NCI-H82 (cell line): ENCODE measurements at regions not wholly inside any gene's neighbourhood (a gene's known extent, or its start where the extent isn't known, plus 50 kb on each side); places are given as distances from the start of the nearest gene placed in this dataset.
"Not testable (repeated sequence)": the region's sequence is repeated elsewhere in the genome, so short reads cannot be mapped to it uniquely, and the experiment has no call there.

ENCODE experiments used
- DNase-seq: peaks from one replicate; lab custom pipeline; 2025; lab: John Stamatoyannopoulos, UW

DNA sequence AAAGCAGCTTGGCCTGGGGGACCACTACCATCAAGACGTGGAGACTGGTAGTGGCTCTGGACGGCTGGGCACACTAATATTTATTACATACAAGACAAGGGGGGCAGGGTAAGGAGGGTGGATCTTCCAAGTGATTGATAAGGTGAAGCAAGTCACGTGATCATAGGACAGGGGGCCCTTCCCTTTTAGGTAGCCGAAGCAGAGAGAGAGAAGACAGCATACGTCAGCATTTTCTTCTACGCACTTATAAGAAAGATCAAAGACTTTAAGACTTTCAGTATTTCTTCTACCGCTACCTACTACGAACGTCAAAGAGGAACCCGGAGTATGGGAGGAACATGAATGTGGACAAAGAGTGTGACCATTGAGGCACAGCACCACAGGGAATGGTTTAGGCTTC lies 307.9 kb downstream of the RPIA start:
- no peak for DNase-seq

DNA sequence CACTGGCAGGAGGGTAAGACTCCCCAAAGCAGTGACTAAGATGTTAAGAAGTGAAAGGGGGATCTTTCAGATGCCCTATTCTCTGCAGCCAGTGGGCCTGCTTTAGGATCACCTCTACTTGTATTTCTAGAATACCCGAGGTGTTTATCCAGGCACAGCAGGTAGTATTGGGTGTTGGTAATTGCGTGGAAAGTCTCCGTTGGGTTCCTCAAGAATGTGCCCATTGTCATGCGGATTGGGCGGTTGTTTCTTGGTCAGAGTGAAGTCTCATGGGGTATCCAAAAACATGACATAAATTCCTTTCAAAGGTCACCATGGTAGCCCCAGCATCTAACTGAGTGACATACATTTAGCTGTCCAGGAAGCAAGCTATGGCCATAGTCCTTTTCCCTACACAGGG lies 308.8 kb downstream of the RPIA start:
- DNase-seq, result no peak

- not testable (repeated sequence) for DNase-seq
Observed at GRCh38 chr2:89004238-89004637, 312.8 kb downstream of the RPIA start.

GRCh38 chr2:89020566-89020965 lies 329.1 kb downstream of the RPIA start:
- not testable (repeated sequence) for DNase-seq

DNA sequence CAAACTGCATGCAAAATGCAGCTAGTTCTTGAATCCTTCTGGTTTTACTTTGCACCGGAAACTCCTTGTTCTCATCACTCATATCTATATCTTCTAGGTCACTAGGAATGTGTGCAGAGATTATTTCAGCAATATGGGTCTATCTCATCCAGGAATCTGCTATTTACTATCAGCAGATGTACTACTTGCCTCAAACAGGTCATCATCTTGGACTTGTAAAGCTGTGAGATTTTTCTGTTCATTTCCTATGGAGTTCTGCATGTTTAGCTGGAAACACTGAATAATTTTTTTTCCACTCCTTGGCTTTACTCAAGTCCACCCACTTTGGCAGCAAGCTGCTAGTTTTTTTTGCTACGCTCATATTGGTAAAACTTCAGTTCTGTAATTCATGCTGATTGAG lies 334.8 kb downstream of the RPIA start:
- not testable (repeated sequence) for DNase-seq

DNA sequence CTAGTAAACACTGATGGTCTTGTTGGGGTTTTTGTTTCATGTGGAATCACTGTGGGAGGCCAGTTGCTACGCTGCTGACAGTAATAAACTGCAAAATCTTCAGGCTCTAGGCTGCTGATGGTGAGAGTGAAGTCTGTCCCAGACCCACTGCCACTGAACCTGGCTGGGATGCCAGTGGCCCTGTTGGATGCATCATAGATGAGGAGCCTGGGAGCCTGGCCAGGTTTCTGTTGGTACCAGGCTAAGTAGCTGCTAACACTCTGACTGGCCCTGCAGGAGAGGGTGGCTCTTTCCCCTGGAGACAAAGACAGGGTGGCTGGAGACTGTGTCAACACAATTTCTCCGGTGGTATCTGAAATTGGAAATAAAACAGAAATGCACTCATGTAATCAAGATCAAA lies 335.6 kb downstream of the RPIA start:
- not testable (repeated sequence) for DNase-seq

DNA sequence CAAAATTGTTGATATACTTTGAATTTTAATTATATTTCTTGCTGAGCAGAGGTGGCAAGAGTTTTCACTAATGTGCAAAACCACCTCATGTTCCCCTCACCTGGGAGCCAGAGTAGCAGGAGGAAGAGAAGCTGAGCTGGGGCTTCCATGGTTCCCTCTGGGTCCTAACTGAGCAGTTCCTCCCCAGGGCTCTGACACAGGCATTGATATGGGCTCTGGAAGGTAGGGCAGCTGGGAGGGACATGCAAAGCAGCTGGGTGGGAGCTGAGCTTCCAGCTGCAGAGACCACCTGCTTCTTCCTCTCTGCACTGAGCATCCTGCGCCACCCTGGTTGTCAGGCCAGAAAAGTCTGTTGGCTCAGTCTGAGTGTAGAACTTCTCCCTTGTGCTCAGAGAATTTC lies 336.1 kb downstream of the RPIA start:
- DNase-seq, result not testable (repeated sequence)

DNA sequence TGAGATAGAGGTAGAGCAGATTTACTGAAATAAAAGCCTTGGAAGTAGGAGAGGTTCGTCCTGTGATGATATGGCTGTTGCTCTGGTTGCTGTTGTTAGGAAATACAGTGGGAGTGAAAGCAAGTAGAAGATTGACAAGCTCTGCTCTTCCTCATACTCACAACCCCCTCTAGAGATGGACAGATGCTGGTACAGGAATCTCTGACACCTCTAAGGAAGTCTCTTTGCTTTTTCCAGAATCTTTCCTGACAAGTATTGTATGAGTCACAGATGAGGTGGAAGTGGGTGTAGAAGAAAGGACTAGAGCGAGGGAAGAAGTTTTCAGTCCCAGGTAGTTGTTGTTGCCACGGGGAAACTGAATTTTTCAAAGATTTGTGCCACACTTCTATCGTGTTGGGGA lies 337.8 kb downstream of the RPIA start:
- DNase-seq, result not testable (repeated sequence)

GRCh38 chr2:89048138-89049066 lies 356.9 kb downstream of the RPIA start:
- peak; percentile 74 for DNase-seq

DNA sequence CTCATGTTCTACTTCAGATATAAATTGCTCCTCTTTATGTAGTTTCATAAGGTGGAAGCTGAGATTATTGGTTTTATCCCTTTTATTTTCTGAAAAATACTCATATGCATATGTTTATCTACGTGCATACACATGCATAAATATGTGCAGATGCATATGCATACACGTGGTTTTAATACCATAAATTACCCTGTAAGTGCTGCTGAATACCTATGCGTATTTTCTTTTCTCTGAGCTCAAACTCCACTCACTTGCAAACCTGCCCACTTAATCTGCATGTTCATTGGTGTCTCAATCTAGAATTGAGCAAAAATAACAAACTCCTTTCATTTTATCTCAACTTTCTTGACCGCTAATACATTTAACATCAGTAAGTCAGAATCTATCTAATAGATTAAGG lies 367.1 kb downstream of the RPIA start:
- not testable (repeated sequence) for DNase-seq

DNA sequence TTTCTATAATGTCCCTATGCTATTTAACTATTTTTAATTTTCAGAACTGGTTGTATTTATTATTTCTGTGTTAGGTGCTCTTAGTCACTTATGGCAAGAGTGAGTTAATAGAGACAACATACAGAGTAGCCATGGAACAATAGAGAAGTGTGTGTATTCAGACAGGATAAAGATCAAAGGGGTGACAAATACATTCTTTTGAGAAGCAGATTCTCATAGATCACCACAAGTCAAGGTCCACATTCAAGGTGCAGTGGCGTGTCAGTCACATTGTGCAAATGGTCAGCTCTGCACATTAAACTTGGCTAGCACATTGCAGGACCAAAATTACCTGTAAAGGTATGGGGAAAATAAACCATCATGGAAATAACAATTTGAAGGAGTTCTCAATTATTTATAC lies 369.7 kb downstream of the RPIA start:
- not testable (repeated sequence) for DNase-seq

GRCh38 chr2:89076771-89077170 lies 385.3 kb downstream of the RPIA start:
- not testable (repeated sequence) for DNase-seq

DNA sequence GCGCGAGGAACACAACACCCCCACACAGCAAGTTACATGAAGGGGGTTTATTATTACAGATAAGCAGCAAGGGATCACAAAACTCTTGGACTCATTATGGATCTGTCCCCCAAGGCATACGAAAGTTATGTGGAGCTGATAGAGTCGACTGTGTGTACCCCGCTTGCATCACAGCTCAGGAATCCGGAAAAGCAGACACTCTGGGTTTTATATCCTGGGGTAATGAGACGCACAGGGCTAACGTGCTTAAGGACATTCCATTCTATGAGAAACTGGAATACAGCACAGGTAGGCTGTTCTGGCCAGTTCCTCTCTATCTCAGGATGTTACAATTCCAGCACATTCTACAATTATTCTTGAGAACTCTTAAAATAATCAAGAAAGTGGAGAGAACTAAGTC lies 401.4 kb downstream of the RPIA start:
- not testable (repeated sequence) for DNase-seq

GRCh38 chr2:89095060-89095459 lies 403.6 kb downstream of the RPIA start:
- not testable (repeated sequence) for DNase-seq

DNA sequence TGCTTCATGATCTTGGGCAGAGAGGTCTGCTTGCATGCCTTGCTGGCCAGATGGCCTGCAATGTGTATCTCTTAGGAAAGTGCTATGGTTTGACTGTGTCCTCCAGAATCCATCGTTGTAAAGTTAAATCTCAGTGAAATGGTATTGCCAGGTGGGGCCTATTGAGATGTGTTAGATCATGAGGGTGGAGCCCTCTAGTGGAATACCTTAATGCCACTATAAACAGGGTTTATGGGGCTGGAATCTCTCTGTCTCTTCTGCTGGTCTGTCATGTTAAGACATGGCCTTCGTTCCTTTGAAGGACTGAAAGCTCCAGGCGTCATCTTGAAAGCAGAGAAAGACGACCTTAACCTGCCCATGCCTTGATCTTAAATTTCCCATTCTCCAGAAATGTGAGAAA lies 411.1 kb downstream of the RPIA start:
- DNase-seq, result not testable (repeated sequence)

- DNase-seq, result not testable (repeated sequence)
Observed at GRCh38 chr2:89106369-89107019, 415.0 kb downstream of the RPIA start.

- DNase-seq, result peak; percentile 13
Observed at GRCh38 chr2:89112434-89112833, 421.0 kb downstream of the RPIA start.

DNA sequence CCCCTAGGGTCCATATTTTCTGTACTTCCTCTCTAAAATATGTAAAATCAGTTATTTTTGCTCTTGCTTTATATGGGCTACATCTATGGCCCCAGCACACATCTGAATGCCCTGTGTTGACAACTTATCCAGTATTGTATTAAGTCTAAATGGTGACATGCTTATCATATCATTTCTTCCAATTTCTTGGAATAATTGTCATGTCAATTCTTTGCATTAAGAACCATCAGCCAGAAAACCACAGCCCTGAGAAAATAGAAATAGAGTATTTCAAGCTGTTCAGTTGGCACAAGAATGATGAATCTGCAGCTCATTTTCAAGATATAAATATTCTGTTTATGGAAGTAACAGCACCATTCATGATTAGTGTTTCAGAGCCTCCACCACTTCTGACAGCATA lies 421.8 kb downstream of the RPIA start:
- not testable (repeated sequence) for DNase-seq

GRCh38 chr2:89129440-89129839 lies 438.0 kb downstream of the RPIA start:
- DNase-seq, result not testable (repeated sequence)

DNA sequence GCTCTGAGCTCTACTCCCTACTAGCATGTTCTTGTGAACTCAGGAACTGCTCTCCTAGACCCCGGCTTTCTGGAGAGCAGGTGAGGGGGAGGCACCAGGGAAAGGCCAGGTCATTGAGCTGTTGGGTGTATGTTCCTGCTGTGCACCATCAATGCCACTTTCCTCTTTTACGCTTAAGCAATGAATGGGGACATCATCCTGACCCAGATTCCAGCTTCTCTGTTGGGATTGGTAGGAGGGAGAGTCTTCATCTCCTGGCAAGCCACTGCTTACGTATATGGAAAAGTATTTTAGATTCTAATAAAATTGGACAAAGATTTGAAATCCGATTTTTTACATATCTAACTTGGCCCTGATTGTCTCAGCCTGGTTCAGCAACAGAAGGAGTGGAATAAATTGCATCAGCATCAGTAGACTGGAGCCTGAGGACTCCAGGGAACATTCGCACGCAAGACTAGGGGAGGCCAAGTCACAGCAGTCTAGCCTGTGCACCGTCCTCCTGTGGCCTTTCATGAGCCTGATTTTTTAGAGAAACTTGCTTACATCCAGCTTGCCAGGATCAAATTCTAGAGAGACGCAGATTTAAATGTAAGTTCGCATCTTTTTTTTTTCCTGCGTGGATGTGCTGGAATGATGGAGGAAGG lies 439.3 kb downstream of the RPIA start:
- DNase-seq, result not testable (repeated sequence)

DNA sequence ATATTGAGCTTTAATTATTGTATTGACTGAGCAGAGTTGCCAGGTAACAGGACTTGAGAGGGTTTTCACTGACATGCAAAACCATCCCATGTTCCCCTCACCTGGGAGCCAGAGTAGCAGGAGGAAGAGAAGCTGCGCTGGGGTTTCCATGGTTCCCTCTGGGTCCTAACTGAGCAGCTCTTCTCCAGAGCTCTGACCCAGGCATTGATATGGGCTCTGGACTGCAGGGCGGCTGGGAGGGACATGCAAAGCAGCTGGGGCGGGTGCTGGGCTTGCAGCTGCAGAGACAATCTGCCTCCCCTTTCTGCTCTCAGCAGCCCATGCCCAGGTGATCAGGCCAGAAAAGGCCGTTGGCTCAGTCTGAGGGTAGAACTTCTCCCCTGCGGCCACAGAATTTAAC lies 451.5 kb downstream of the RPIA start:
- DNase-seq, result not testable (repeated sequence)

GRCh38 chr2:89145342-89145741 lies 453.9 kb downstream of the RPIA start:
- DNase-seq, result not testable (repeated sequence)

GRCh38 chr2:89148256-89148655 lies 456.8 kb downstream of the RPIA start:
- not testable (repeated sequence) for DNase-seq
